HuH-7.5 (cell line): ENCODE measurements at regions not wholly inside any gene's neighbourhood (a gene's known extent, or its start where the extent isn't known, plus 50 kb on each side); places are given as distances from the start of the nearest gene placed in this dataset.

Source experiments
- DNase-seq: peaks from one replicate; pipeline ENCODE4 v3.0.0; 2011; ENCODE audit warnings: low spot score

- DNase-seq: no peak
Measured at GRCh38 chr9:86695910-86696424, 251.3 kb downstream of the GAS1 start.

GRCh38 chr9:86690034-86690433 is 257.3 kb downstream of the GAS1 start:
- no peak for DNase-seq

- no peak for DNase-seq
Measured at GRCh38 chr9:86687788-86688187, 259.5 kb downstream of the GAS1 start.

GRCh38 chr9:86685556-86685955 is 261.8 kb downstream of the GAS1 start:
- DNase-seq: no peak

GRCh38 chr9:86684148-86684547 is 263.2 kb downstream of the GAS1 start:
- DNase-seq: no peak

- no peak for DNase-seq
Measured at GRCh38 chr9:86682240-86682639, 265.1 kb downstream of the GAS1 start.

GRCh38 chr9:86679909-86680308 is 267.4 kb downstream of the GAS1 start:
- DNase-seq: no peak

GRCh38 chr9:86676396-86676795 is 270.9 kb downstream of the GAS1 start:
- no peak for DNase-seq

- no peak for DNase-seq
Measured at GRCh38 chr9:86675805-86676204, 271.5 kb downstream of the GAS1 start.

GRCh38 chr9:86674487-86674886 is 272.8 kb downstream of the GAS1 start:
- DNase-seq: no peak

- DNase-seq: no peak
Measured at GRCh38 chr9:86672966-86673365, 274.3 kb downstream of the GAS1 start.

- DNase-seq: no peak
Measured at GRCh38 chr9:86672301-86672700, 275.0 kb downstream of the GAS1 start.

GRCh38 chr9:86671018-86671417 is 276.3 kb downstream of the GAS1 start:
- DNase-seq: no peak

GRCh38 chr9:86670536-86670935 is 276.8 kb downstream of the GAS1 start:
- no peak for DNase-seq

GRCh38 chr9:86670076-86670475 is 277.2 kb downstream of the GAS1 start:
- no peak for DNase-seq

GRCh38 chr9:86669422-86669821 is 277.9 kb downstream of the GAS1 start:
- DNase-seq: no peak

GRCh38 chr9:86668488-86668887 is 278.8 kb downstream of the GAS1 start:
- DNase-seq: no peak

GRCh38 chr9:86667307-86667706 is 280.0 kb downstream of the GAS1 start:
- no peak for DNase-seq

GRCh38 chr9:86665416-86665815 is 281.9 kb downstream of the GAS1 start:
- no peak for DNase-seq

GRCh38 chr9:86664603-86665002 is 282.7 kb downstream of the GAS1 start:
- DNase-seq: no peak

GRCh38 chr9:86663905-86664304 is 283.4 kb downstream of the GAS1 start:
- DNase-seq: no peak

- no peak for DNase-seq
Measured at GRCh38 chr9:86662890-86663468, 284.3 kb downstream of the GAS1 start.

GRCh38 chr9:86660146-86660943 is 287.0 kb downstream of the GAS1 start:
- DNase-seq: no peak
